GM21576 (cell line): ENCODE measurements at regions not wholly inside any gene's neighbourhood (a gene's known extent, or its start where the extent isn't known, plus 50 kb on each side); places are given as distances from the start of the nearest gene placed in this dataset.
"Not testable (repeated sequence)": the region's sequence is repeated elsewhere in the genome, so short reads cannot be mapped to it uniquely, and the experiment has no call there.

Experiments used
- ATAC-seq: cut with Tn5 transposase; IDR thresholded peaks from one replicate; pipeline ENCODE4 v1.9.1; 2021; ENCODE audit warnings: mild to moderate bottlenecking, moderate library complexity; ENCODE audit not compliant: unreplicated experiment

DNA sequence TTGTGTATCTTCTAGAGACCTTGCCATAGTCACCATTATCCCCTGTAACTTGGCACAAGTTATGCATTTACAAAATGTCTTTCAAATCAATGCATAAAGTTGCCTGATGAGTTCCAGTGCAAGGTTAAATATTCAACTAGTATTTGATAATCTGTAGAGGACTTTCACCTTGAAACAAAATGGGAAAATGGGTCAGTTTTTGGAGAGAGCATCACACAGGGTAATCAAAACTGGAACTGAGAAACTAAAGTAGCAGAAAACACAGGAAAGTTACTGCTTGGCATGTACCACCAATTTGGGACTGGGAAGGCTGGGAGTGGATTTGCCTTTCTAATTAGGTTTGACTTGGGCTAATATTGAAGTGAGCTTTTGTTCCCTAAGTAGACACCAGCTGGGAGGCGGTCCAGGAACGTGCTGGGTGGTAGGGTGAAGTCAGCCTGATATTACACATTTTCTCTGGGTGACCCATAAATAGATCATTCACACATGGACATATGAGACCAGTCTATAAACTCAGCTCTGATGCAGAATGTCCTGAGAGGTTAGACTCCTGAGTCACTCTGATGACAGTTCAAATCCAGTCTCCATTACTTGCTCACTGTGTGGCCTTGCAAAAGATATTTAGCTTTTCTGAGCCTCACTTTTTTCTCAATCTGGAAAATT is 152.3 kb downstream of the PCTP start:
- ATAC-seq = no peak

DNA sequence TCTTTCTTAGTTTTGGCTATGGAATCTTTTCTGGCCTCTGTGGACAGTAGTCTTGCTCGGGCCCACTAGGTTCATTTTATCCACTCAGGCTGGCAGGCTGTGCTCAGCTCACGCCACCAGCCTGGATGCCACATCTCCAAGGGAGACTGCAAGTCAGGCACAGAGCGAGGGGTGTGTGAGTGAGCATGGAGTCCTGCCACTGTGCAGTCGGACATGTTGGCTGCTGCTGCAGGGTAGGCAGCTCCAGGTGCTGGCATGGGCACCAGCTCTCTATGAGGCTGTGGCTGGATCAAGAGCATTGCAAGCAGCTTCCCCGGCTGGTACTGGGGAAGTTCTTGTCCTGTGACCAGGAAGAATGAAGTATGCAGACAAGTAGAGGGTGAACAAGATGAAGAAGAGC is 158.9 kb downstream of the PCTP start:
- ATAC-seq = no peak

DNA sequence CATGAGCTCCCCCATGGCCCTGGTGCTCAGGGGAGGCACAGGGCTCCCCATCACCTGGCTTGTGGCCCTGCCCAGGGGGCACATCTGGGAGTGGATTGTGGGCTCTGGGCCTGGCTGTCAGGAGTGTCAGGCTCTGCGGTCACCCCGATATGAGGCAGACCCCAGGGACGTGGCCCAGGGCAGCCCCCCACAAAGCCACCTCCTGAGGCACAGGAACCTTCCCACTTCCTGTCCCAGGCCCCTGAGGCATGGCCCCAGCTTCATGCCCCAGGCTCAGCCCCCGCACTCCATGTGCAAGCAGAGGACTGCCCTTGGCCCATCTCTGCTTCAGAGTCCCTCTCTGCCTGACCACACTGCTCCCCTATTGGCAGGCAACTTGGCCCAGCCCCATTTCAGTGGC is 160.3 kb downstream of the PCTP start:
- no peak for ATAC-seq

DNA sequence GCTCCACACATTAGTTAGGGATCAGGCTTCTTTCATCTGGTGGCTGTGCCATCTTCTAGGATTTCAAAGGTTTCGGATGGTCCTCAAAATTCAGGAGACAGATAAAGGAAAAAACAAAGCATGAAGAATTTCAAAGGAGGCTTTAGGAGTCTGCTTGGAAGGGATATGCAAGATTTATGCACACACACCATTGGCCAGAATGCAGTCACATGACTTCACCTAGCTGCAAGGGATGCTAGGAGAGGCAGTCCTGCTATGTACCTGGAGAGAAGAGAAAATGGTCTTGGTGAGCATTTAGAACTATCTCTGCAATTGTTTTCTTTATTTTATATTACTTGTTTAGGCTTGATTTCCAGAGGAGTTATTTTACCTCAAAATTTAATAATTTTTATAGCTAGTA is 174.6 kb downstream of the PCTP start:
- no peak for ATAC-seq

DNA sequence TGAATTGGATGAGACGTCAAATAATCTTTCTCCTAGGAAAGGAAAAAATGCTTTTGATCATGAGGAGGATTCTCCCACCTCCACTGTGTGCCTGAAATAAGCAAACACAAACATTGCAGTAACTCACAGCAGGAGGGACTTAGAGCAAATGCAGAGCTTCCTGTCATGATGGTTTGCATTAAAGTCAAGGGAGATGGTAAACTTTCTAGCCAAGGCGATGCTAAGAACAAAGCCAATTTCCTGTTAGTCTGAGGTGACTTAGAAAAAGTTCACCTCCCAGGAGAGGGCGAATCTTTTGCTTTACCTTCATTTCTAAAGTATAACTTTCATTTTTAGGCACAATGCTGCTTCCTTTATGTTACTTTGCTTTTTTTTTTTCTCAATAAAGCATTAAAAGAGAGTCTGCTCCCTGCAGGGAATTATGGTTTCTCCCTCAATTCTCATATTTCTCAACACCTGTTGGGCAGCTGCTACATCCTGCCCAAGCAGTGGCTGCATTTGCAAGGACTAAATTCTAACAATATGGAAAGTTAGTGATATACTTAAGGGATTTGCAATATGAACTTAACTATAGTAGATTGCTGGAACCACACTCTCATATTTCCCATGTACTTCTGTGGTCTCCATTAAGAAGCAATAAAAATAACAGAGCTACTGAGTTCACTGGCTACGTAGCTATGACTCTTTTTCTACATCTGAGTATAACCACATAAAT is 175.6 kb downstream of the PCTP start:
- ATAC-seq = no peak

DNA sequence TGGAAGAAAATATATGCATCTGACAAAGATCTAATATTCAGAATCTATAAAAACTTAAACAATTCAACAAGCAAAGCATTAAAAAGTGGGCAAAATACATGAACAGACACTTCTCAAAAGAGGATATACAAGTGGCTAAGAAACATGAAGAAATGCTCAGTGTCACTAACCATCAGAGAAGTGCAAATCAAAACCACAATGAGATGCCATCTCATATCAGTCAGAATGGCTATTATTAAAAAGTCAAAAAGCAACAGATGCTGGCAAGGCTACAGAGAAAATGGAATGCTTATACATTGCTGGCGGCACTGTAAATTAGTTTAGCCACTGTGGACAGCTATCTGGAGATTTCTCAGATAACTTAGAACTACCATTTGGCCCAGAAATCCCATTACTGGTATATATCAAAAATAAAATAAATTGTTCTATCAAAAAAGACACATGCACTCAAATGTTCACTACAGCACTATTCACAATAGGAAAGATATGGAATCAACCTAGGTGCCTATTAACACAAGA is 179.5 kb downstream of the PCTP start:
- no peak for ATAC-seq

DNA sequence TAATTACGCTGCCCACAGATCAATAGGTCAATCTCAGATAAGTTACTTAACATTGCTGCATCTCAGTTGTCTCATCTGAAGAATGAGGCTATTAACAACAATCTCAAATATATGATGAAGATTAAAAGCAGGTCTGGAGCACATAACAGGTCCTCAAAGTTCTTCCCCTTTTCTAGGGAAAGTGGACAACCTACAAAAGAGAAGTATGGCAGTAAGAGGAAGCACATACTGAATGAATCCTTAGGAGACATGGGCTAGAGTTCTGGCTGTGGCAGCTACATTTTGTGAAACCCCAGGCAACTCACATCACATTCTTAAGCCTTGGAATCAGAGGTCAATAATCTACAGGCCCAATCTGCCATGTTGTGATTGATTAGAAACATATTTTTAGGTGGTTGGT is 180.6 kb downstream of the PCTP start:
- no peak for ATAC-seq

DNA sequence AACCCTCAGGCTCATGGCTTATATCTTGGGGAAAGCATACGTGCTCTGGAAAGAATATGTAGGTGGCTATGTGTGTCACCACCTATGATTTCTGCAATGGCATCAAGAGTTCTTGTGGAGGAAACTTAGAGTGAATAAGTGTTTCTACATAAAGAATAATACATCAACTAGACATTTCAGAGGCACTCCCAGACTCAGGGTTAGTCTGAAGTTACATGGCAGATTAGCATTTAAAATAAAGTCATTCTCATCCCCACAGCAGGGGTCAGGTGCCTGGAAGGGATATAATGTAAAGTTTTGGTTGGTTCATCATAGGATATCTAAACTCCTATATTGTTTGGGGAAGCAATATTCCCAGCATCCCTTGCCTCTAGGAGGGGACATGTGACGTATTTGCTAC is 182.1 kb downstream of the PCTP start:
- ATAC-seq = no peak

DNA sequence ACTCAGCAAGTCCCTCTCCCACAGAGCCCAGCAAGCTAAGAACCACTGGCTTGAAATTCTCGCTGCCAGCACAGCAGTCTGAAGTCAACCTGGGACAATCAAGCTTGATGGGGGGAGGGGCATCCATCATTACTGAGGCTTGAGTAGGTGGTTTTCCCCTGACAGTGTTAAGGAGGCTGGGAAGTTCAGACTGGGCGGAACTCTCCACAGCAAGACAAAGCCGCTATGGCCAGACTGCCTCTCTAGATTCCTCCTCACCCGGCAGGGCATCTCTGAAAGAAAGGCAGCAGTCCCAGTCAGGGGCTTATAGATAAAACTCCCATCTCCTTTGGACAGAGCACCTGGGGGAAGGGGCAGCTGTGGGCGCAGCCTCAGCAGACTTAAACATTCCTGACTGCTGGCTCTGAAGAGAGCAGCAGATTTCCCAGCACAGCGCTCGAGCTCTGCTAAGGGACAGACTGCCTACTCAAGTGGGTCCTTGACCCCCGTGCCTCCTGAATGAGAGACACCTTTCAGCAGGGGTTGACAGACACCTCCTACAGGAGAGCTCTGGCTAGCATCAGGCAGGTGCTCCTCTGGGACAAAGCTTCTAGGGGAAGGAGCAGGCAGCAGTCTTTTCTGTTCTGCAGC is 188.4 kb downstream of the PCTP start:
- not testable (repeated sequence) for ATAC-seq

DNA sequence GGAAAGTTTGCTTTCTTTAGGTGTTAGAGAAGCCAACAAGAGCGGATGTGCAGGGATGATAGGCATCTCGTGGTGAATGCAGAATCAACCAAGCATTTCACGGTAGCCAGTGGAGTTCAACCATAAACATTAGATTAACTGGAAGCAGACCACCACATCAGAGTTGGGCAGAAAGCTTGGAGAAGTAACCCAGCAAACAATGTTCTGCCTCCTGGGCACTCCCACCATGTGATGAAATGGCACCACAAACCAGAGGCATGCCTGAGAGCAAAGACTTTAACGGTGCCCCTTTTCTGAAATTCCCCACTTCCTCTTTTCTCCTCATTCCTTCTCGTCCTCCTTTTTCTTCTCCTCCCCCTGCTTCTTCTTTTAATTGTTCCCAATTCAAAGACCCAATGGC is 193.5 kb upstream of the ANKFN1 start:
- ATAC-seq = no peak

DNA sequence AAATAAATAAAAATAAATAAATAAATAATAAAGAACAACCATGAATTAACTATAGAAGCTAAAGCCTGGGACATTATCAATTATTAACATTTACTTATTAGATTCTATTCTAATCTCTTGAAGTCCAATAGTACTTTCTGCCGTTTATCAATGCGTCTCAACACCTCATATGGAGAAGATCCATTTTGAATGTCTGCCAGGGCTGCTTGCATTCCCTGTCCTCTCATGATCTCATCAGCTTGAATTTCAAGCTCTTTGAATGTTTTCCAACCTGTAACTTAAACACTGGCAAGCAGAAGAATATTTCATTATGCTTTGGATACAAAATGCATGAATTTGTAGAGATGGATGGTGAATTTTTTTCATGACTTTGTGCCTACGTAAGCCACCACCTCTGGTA is 191.9 kb upstream of the ANKFN1 start:
- no peak for ATAC-seq

DNA sequence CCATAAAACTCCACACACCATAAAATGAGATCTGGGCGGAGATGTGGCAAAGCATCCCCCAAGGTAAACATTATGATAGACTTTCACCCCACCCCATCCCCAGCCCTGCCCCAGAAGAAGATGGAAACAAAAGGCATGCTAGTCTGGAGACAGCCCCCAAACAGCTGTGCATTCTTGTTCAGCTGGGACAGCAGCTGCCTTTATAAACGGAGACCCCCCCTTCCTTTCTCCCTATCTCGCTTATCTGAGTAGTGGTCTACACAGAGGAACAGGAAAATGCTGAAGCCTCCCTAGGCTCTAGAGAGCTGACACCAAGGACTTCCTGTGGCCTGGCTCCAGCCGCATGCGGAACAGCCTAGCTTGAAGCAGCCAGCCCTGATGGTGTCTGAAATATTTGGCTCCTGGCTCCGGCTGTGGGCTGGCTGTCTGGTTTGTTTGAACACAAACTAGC is 190.3 kb upstream of the ANKFN1 start:
- no peak for ATAC-seq

DNA sequence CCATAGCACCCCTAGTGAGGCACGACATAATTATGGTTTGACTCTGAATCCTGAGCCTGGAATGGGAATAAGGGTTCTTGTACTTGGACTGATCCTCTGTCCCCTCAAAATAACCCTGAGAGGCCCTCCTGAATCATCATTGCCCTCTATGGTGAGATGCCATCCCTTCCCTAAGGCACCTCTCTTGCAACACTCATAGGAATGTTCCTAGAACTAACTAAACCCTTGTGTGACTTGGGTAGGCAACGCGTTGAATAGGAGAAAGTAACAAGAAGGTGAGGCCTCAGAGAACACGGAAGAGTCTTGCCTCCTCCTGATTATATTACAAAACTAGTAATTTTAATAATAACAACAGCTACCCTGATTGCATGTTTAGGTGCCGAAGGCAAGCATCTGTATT is 189.1 kb upstream of the ANKFN1 start:
- no peak for ATAC-seq

DNA sequence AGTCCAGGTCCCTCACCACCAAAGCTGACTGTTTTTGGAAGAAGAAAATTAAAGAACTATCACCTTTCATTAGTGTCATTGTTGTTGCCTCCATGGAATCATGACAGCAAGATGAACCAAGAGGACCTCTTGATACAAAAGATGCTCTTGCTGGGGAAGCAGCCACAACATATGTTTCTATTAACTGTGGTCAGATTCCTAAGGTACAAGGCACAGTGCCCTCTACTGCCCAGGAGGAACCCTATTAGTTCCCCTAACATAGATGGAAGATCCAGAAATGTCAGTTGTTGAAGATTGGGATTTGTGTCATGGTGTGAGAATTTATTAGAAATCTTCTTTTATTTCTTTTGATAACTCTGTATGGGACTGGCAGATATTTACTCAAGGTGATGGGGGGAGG is 188.2 kb upstream of the ANKFN1 start:
- ATAC-seq = no peak

DNA sequence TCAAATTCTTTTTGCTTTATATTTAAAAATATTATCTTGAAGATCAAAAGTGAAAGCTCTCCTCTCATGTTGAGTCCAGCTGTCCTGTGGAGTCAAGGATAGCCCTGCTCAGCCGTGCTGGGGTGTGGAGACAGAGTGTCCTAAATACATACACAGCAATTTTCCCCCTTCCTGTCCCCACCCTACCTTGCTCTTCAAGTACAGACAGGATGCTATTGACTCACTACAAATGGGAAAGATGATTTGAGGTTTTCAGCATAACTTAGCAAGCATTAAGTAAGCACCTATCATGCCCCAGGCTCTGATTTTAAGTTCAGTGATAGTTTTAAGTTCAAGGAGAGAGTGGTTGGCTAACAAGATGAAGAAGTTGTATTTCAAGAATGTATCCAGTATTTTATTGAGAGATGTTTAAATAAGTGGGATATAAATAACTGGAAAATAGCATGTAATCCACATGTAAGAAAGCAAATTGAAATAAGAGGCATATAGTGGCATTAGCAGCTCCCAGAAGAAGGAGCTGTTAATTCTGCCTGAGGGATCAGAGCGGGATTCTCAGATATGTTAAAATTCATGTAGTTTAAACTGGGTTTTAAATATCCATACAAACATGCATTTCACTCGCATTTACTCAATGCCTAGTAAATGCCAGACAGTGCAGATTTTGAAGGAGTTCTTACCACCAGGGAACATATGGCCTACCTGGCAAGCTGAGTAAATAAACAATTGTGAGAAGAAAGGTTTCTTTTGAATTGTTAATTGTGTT is 183.5 kb upstream of the ANKFN1 start:
- no peak for ATAC-seq

DNA sequence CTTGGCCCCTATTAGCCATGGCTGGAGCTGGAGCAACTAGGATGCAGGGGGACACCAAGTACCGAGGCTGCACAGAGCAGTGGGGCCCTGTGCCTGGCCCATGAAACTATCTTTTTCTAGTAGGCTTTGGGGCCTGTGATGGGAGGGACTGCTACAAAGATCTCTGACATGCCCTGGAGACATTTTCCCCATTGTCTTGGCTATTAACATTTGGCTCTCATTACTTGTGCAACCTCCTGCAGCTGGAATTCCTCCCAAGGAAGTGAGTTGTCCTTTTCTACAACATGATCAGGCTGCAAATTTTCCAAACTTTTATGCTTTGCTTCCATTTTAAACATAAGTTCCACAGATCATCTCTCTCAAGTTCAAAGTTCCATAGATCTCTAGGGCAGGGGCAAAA is 174.7 kb upstream of the ANKFN1 start:
- no peak for ATAC-seq

DNA sequence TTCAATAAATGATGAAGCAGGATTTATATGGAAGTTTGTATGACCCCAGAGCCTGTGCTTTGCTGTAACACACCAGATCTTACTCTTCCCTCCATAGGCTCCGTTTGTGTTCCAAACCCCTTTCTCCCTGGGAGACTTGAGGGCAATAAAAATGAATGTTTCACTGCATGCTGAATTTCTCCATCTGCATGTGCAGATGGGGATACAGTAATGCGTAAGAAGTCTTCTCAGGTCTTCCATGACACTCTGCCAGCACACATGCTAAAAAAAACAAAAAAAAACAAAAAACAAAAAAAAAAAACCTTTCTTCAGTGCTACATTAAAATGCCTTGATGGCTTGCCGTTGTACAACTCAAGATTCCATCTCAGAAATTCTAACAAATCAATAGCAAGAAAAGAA is 170.2 kb upstream of the ANKFN1 start:
- no peak for ATAC-seq

DNA sequence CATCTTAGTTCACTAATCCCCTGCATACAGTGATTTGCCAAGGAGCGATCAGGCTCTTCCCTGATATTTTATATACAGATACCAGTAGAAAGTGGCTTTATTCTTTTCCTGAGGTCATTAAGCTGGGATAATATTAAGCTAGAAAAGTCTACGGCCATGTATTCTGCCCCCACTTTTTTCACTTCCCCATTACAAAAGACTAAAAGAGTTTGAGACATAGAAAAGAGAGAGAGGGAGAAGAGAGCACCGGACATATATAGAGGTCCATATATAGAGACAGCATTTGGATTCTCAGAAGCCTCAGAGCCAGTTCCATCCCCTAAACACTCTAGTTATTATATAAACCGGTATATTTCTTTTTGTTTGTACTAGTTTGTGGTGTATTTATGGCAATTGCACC is 166.5 kb upstream of the ANKFN1 start:
- no peak for ATAC-seq

DNA sequence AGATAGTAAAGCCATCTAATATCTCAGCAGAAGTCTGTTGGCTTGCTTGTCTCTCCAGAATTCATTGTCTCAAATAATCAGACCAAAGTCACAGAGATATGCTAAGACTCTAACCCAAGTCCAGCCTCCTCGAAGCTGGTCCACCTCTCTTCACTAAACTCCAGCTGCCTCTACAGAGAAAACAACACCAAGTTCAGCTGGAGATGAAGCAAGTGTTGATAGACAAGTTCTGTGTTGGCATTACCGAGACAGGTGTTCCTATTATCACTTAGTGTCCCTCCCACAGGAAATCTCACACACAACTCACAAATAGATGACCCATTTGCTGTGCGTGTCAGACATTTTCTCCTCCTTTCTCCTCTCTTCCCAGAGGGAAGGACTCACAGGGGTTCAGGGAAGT is 164.4 kb upstream of the ANKFN1 start:
- ATAC-seq = no peak

DNA sequence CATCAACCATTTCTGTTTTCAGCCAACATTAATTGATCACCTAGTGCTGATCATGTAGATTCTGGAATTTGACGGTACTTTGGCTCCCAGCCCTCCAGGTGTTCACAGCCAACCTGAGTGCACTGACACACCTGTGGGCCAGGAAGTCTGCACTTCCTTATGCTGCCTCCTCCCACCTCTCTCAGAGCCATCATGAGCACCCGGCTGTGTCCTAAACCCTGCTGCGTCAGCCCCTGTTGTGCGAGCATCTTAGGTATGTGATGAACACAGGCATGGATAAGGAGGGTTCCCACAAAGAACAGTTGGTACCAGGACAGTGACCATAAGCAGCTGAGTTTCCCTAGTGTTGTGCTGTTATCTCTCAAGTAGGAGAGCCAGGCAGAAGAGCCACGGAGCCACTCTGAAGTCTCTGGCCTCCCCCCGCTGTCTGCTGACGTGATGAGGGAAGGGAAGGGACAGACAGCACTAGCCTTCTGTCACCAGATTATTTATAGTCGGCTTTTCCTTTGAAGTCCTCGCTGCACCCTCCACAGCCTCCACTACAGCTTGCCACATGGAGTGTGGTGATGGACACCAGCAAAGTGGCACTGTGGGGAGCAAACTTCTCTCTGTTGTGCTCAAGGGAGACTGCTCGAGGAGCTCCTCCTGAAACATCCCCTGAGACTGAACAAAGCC is 162.8 kb upstream of the ANKFN1 start:
- no peak for ATAC-seq

DNA sequence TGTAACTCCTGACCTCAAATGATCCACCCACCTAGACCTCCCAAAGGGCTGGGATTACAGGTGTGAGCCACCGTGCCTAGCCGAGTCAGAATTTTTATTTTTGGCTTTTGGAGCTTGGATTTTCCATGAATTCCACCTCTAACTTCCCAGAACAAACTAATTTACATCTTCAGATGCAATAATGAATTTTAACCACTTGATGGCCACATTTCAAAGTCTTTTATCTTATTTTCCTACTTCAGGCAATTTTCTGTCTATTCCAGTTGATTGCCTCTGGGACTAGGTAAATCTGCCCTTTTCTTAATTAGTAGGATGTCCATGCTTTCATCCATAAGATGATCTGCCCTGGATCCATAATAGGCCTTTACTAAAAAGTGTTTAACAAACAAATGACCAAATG is 156.4 kb upstream of the ANKFN1 start:
- no peak for ATAC-seq
